ENCODE measurements at regions not wholly inside any gene's neighbourhood (a gene's known extent, or its start where the extent isn't known, plus 50 kb on each side); places are given as distances from the start of the nearest gene placed in this dataset.

DNA sequence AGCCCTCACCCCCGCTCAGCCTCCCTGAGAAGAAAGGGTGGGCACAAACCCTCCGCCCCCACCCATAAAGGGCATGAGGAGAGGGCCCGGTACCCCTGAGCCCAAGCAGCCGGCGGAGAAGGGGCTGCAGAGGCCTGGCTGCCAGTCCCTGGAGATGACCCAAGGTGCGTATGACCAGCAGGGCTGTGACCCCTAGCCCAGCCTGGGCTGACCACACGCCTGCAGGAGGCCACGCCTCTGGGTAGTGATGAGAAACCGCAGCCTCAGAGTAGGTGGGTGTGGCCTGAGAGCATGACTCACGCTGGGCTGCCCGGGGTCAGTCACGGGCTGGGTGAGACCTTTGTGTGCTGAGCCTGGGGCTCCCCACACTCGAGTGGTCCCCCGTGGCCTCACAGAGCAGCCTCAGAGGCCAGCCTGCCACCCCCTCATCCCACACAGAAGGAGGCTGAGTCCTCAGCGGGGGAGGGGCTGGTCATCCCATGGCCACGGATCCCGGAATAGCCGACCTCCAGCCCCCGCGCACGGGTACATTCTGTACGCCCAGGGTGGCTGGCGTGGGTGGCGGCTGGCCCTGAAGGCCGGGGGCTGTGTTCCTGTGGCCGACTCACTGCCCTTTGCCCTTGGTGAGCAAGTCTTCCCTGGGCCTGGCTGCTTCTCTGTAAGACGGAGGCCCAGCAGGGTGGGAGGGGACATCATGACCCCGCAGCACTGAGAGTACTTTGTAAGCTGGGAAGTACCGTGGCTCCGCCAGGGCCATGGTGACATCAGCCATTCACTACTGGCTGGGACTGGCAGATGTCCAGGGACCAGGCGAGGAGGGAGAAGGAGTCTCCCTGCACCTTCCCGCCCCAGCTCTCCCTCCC is 110.8 kb upstream of the OTOS start:
- TF ChIP-seq, protein P1, sequence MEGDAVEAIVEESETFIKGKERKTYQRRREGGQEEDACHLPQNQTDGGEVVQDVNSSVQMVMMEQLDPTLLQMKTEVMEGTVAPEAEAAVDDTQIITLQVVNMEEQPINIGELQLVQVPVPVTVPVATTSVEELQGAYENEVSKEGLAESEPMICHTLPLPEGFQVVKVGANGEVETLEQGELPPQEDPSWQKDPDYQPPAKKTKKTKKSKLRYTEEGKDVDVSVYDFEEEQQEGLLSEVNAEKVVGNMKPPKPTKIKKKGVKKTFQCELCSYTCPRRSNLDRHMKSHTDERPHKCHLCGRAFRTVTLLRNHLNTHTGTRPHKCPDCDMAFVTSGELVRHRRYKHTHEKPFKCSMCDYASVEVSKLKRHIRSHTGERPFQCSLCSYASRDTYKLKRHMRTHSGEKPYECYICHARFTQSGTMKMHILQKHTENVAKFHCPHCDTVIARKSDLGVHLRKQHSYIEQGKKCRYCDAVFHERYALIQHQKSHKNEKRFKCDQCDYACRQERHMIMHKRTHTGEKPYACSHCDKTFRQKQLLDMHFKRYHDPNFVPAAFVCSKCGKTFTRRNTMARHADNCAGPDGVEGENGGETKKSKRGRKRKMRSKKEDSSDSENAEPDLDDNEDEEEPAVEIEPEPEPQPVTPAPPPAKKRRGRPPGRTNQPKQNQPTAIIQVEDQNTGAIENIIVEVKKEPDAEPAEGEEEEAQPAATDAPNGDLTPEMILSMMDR (IDR thresholded peaks at IDR 0.05) = no peak
- TF ChIP-seq ZFX (IDR thresholded peaks at IDR 0.05; ENCODE audit: borderline replicate concordance) = no peak

Measured in 22Rv1 (cell line).